Effector memory CD8-positive, alpha-beta T cell (primary cell): ENCODE measurements at regions not wholly inside any gene's neighbourhood (a gene's known extent, or its start where the extent isn't known, plus 50 kb on each side); places are given as distances from the start of the nearest gene placed in this dataset.

ENCODE experiments used
- ATAC-seq: fragments of 150-1000 bp; cut with Tn5 transposase; replicated peaks from 2 replicates; pipeline ENCODE4 v1.10.0; 2021; ENCODE audit warnings: mild to moderate bottlenecking, moderate library complexity
- DNase-seq, 3 experiments: peaks; one replicate each; pipeline ENCODE4 v3.0.0; 2021
- H3K27ac Mint-ChIP-seq, 2 donors: one replicate each; pipeline ENCODE4 v1.8.0; 2022; ENCODE audit warnings: mild to moderate bottlenecking in 2 of 2, mixed read lengths in 2 of 2, moderate library complexity in 2 of 2
- H3K27me3 Mint-ChIP-seq, 2 donors: one replicate each; pipeline ENCODE4 v1.8.0; 2022; ENCODE audit warnings: mixed read lengths in 2 of 2
- H3K36me3 Mint-ChIP-seq: one replicate; pipeline ENCODE4 v1.8.0; 2022; ENCODE audit warnings: mild to moderate bottlenecking, moderate library complexity, mixed read lengths; ENCODE audit not compliant: insufficient read depth
- H3K4me1 Mint-ChIP-seq, 2 donors: one replicate each; pipeline ENCODE4 v1.8.0; 2022; ENCODE audit warnings: low read depth in 2 of 2, mixed read lengths in 2 of 2
- H3K4me3 Mint-ChIP-seq, 2 donors: one replicate each; pipeline ENCODE4 v1.8.0; 2022; ENCODE audit warnings: mild to moderate bottlenecking in 2 of 2, mixed read lengths in 2 of 2, moderate library complexity in 2 of 2
- H3K9me3 Mint-ChIP-seq, 2 donors: one replicate each; pipeline ENCODE4 v1.8.0; 2022; ENCODE audit warnings: mixed read lengths in 2 of 2

DNA sequence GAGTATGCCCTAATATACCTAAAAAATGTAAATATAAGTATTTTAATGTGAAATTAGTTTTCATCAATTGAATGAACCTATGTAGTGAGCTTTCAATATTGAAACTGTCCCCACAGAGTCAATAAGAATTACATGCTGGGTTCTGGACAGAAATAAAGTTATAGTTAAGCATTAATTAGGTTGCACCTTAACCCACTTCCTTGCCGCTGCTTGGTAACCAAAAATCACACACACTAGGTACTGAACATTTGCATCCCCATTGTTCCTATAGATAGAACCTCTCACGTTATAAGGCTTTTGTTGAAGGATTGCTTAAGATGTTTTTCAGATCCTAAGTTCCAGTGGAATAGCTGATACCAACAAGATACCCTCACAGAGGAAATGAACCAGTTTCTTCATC, 237.1 kb upstream of the OPRM1 start:
- DNase-seq (no peak), ATAC-seq (no peak)
- Mint-ChIP-seq H3K9me3 (peaks cover 0 to 4% of the 10 kb centered on the region in 2 donors), H3K4me1 (no peaks in the 10 kb centered on the region), H3K4me3 (no peak overlapping the region), H3K27me3 (no peaks in the 10 kb centered on the region), H3K36me3 (no peaks in the 10 kb centered on the region), H3K27ac (no peak overlapping the region)

DNA sequence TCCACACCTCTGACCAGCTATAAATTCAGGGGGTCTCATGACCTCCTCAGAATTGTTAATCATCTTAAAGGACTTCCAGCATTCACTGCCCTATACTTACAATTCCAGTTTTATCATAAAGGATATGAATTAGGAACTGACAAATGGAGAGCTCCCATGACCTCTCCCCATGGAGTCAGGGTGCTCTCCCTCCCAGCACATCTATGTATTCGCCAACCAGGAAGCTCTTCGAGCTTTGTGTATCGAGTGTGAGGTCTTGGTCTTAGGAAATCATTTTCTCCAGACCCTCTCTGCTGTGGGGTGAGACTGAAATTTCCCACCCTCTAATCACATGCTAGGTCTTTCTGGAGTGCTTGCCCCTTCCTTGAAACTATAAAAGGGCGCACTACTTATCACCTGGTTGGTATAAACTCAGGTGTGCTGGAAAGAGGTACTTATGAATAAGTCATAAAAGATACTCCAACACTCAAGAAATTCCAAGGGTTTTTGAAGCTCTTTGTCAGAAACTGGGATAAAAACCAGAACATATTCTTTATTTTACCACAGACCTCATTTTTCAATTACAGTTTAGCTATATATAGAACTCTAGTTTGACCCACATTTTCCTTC, 238.4 kb upstream of the OPRM1 start:
- DNase-seq: no peak
- Mint-ChIP-seq H3K4me1 (no peaks in the 10 kb centered on the region), H3K4me3 (no peak overlapping the region), H3K27me3 (no peaks in the 10 kb centered on the region), H3K9me3 (peaks cover 0 to 4% of the 10 kb centered on the region in 2 donors), H3K27ac (no peak overlapping the region), H3K36me3 (no peaks in the 10 kb centered on the region)
- no peak for ATAC-seq

DNA sequence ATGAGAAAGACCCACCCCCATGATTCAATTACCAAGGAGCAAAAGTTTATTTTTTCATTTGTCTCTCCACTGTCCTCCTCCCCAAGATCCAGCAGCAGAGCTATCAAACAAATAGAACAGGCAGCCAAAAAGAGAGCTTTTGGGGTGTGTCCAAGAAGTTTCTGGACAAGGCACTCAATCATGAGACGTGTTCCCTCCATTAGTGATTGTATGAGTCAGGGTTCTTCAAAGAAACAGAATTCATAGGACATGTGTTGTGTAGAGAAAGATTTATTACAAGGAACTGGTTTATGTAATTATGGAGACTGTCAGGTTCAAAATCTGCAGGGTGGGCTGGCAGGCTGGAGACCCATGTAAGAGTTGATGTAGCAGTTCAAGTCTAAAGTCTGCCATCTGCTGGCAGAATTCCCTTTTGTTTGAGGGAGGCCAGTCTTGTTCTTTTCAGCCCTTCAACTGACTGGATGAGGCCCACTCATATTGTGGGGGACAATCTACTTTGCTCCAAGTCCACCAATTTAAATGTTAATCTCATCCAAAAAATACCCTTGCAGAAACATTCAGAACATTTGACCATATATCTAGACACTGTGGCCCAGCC, 248.1 kb upstream of the OPRM1 start:
- Mint-ChIP-seq H3K36me3 (no peaks in the 10 kb centered on the region), H3K4me1 (no peaks in the 10 kb centered on the region), H3K4me3 (no peak overlapping the region), H3K9me3 (peaks cover 6 to 7% of the 10 kb centered on the region in 2 donors), H3K27me3 (no peaks in the 10 kb centered on the region), H3K27ac (no peak overlapping the region)
- DNase-seq: no peak
- no peak for ATAC-seq

DNA sequence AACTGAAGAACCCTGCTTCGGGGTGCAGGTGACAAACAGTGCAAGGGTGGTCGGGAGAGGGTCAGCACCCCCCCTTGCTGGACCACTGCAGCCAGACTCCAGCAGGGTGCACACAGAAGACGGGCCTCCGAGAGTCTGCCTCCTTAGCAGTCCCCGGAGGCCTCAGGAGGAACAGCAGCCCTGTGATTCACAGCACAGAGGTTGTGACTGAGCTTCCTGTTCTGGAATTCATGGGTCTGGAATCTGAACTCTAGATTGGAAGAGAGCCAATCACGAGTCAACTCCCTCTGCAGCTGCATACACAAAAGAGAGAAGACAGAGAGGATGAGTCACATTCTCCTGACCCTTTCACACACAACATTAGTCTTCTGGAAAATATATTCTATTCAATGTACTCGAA, 249.0 kb upstream of the OPRM1 start:
- H3K36me3 Mint-ChIP-seq: no peaks in the 10 kb centered on the region
- no peak overlapping the region for H3K4me3 Mint-ChIP-seq
- DNase-seq (no peak), ATAC-seq (no peak)
- no peak overlapping the region for H3K27ac Mint-ChIP-seq
- peaks cover 10 to 14% of the 10 kb centered on the region in 2 donors for H3K9me3 Mint-ChIP-seq
- H3K27me3 Mint-ChIP-seq: no peaks in the 10 kb centered on the region
- H3K4me1 Mint-ChIP-seq: no peaks in the 10 kb centered on the region

DNA sequence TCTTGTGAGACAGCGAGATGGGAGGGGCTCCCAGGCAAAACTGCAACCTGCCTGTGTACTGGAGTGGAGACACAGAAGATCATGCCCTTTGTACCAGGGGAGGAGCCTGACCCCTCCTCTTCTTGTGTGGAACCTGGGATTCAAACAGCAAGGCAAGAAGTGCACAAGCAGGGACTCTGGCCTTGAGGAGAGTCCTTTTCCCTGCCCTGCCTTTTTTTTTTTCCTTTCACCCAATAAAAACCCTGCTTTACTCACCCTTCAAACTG, 251.8 kb upstream of the OPRM1 start:
- H3K36me3 Mint-ChIP-seq: no peaks in the 10 kb centered on the region
- no peaks in the 10 kb centered on the region for H3K4me1 Mint-ChIP-seq
- H3K27ac Mint-ChIP-seq: no peak overlapping the region
- no peak overlapping the region for H3K4me3 Mint-ChIP-seq
- peaks cover 10 to 14% of the 10 kb centered on the region in 2 donors for H3K9me3 Mint-ChIP-seq
- ATAC-seq: no peak
- DNase-seq: no peak
- H3K27me3 Mint-ChIP-seq: no peaks in the 10 kb centered on the region

DNA sequence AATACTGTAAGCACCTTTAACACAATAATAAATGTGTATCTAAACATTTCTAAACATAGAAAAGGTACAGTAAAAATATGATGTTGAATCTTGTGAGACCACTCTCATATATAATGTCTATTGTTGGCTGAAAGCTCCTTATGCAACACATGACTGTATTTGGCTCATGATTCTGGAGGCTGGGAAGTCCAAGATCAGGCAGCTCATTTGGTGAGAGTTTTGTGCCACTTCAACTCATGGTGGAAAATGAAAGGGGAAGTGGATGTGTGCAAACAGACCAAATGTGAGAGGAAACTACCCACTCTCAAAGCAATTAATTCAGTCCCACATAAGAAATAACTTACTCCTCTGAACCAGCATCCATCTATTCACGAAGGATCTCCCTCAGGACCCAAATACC, 257.7 kb upstream of the OPRM1 start:
- Mint-ChIP-seq H3K36me3 (no peaks in the 10 kb centered on the region), H3K4me1 (no peaks in the 10 kb centered on the region), H3K27me3 (no peaks in the 10 kb centered on the region), H3K27ac (no peak overlapping the region), H3K9me3 (peaks cover 19 to 31% of the 10 kb centered on the region in 2 donors), H3K4me3 (no peak overlapping the region)
- DNase-seq (no peak), ATAC-seq (no peak)

DNA sequence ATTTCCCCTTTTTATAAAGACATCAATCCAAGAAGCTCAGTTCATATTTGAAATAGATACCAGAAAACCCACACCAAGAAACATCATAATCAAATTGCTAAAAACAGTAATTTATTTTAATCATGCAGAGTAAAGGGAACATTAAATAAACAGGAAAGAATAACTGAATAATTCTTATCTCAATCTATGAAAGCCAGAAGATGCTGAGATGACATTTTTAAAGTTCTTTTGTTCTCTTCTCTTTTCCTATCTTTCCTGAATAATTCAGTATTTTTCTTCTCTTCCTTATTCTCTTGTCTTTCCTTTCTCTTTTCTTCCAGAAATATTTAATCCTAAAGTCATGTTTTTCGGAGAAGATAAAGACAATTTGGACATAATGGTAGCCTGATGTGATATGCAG, 259.0 kb upstream of the OPRM1 start:
- Mint-ChIP-seq H3K9me3 (peaks cover 13 to 20% of the 10 kb centered on the region in 2 donors), H3K36me3 (no peaks in the 10 kb centered on the region), H3K27ac (no peak overlapping the region), H3K4me3 (no peak overlapping the region), H3K27me3 (no peaks in the 10 kb centered on the region), H3K4me1 (no peaks in the 10 kb centered on the region)
- DNase-seq (no peak), ATAC-seq (no peak)

DNA sequence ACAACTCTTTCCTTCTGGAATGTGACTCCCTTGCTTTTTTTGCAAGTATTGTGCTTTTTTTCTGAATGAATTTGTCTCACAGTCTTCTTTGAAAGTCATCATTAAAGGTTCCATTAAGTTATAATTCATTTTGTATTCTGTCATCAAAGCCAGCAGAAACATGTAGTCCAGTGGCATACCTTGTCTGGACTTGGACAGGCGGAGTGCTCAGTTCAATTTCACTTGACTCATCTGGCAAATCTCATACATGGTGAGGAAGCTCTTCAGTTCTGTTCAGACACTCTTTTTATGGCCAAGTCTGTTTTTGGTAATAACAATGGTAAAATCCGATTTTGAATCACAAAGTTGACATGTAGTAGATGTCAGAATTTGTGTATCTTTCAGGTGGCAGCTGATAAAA, 260.8 kb upstream of the OPRM1 start:
- DNase-seq: no peak

DNA sequence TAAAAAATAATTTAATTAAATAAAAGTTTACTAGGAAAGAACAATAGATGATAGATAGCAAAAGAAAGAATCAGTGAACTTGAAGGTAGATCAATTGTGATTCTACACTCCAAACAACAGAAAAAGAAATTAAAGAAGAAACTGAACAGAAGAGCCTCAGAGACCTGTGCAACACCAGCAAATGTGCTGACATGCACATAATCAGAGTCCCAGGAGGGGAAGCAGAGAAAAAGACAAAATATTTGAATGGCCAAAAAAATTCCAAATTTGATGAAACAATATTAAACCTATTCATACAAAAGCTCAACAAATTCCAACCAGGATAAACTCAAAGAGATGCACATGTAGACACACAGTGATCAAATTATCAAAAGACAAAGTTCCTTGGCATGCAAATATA, 267.5 kb upstream of the OPRM1 start:
- peaks cover 0 to 6% of the 10 kb centered on the region in 2 donors for H3K9me3 Mint-ChIP-seq
- H3K4me1 Mint-ChIP-seq: no peaks in the 10 kb centered on the region
- H3K27ac Mint-ChIP-seq: no peak overlapping the region
- no peaks in the 10 kb centered on the region for H3K27me3 Mint-ChIP-seq
- no peak overlapping the region for H3K4me3 Mint-ChIP-seq
- ATAC-seq: no peak
- no peaks in the 10 kb centered on the region for H3K36me3 Mint-ChIP-seq
- DNase-seq: no peak

More for the DNA sequence above, 260.8 kb upstream of the OPRM1 start:
- peaks cover 17 to 20% of the 10 kb centered on the region in 2 donors for H3K9me3 Mint-ChIP-seq
- no peaks in the 10 kb centered on the region for H3K27me3 Mint-ChIP-seq
- no peak overlapping the region for H3K4me3 Mint-ChIP-seq
- H3K4me1 Mint-ChIP-seq: no peaks in the 10 kb centered on the region
- H3K27ac Mint-ChIP-seq: no peak overlapping the region
- H3K36me3 Mint-ChIP-seq: no peaks in the 10 kb centered on the region
- no peak for ATAC-seq

DNA sequence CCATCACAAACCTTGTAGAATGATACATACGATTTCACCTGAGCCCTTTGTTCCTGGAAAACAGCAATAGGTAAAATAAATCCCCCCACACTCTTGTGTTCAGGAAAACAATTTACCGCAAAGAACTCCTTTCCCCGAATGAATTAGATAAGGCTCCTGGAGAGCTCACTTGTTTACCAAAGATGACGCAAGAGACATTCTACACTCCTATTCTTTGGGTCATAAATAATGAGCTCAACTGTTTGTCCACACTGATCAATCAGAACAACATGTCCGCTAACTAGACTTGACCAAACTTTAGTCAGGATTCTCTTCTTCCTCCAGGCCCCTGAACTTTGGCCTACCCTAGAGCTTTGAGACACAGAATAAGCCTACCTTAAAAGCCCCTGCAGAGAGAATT, 271.9 kb upstream of the OPRM1 start:
- Mint-ChIP-seq H3K27me3 (no peaks in the 10 kb centered on the region), H3K36me3 (no peaks in the 10 kb centered on the region)
- DNase-seq: no peak

DNA sequence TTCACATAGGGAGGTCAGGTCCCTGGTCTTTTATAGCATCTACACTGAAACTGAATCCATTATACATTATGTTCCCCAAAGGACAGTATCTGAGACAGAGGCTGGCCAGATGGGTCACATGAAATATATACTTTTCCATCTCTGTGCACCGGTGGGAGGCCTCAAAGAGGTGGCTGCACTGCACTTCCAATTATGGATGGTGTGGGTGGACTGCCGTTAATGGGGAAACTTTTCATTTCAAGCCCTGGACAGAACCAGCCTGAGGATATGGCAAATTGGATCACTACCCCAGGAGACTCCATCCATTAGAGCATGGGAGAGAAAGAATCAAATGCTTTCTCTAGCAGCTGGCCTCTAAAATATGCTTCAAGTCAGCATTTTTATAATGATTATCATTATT, 280.5 kb upstream of the OPRM1 start:
- H3K27me3 Mint-ChIP-seq: no peaks in the 10 kb centered on the region
- no peaks in the 10 kb centered on the region for H3K4me1 Mint-ChIP-seq

More for the DNA sequence above, 271.9 kb upstream of the OPRM1 start:
- no peaks in the 10 kb centered on the region for H3K4me1 Mint-ChIP-seq
- H3K27ac Mint-ChIP-seq: no peak overlapping the region
- H3K9me3 Mint-ChIP-seq: peaks cover 0 to 3% of the 10 kb centered on the region in 2 donors
- no peak overlapping the region for H3K4me3 Mint-ChIP-seq
- no peak for ATAC-seq

DNA sequence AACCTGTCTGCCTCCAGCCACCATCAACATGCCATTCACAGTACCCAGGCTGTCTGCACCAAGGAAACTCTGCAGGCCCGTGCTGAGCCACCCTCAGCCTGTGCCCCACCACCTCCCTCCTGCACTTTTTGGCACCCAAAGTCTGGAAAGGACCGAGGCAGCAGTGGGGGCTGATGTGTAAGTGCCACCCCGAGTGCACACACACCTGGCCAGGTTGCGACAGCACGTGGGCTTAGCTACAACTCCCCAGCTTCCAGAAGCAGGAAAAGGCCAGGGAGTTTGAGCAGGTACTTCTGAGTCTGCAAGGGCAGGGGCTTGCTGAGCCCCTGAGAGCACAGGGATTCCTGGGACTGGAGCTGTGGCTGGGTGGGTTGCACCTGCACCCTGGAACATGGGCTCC, 303.3 kb upstream of the OPRM1 start:
- H3K9me3 Mint-ChIP-seq: peaks cover 0 to 6% of the 10 kb centered on the region in 2 donors
- H3K27me3 Mint-ChIP-seq: no peaks in the 10 kb centered on the region
- ATAC-seq (no peak), DNase-seq (no peak)
- no peak overlapping the region for H3K27ac Mint-ChIP-seq
- H3K4me3 Mint-ChIP-seq: no peak overlapping the region
- H3K36me3 Mint-ChIP-seq: no peaks in the 10 kb centered on the region
- H3K4me1 Mint-ChIP-seq: no peaks in the 10 kb centered on the region

More for the DNA sequence above, 280.5 kb upstream of the OPRM1 start:
- Mint-ChIP-seq H3K4me3 (no peak overlapping the region), H3K9me3 (peaks cover 0 to 4% of the 10 kb centered on the region in 2 donors), H3K27ac (no peak overlapping the region), H3K36me3 (no peaks in the 10 kb centered on the region)
- ATAC-seq: no peak
- no peak for DNase-seq

DNA sequence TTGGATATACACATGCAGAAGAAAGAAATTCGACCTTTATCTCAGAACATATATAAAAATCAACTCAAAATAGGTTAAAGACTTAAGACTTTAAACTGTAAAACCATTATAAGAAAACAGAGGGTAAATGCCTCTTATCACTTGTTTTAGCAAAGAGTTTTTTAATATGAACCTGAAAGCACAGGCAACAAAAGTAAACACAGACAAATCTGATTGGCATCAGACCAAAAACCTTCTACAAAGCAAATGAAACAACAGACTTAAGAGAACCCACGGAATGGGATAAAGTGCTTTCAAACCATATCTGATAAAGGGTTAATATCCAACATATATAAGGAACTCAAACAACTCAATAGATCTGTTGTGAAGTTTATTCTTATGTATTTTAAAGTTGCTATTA, 309.9 kb upstream of the OPRM1 start:
- DNase-seq (no peak), ATAC-seq (no peak)
- Mint-ChIP-seq H3K9me3 (no peaks in the 10 kb centered on the region), H3K4me1 (no peaks in the 10 kb centered on the region), H3K36me3 (no peaks in the 10 kb centered on the region), H3K27me3 (no peaks in the 10 kb centered on the region), H3K27ac (no peak overlapping the region), H3K4me3 (no peak overlapping the region)

DNA sequence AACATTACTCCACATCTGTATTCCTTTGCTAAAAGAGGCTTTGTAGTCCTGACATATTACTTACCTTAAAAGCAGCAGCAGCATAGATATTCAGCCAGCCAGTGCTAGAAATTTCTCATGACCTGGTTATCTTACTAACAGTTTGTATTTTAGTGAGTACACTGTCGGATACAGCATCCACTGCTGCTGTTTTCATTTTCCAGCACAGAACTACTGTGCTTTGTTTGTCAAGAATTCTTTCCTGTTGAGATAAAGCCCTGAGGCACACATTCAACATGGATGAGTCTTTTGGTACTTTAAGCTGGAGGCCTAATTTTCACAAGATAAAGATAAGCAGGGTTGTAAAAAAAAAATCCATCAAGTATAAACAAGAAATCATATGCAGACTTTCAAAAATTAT, 311.2 kb upstream of the OPRM1 start:
- Mint-ChIP-seq H3K9me3 (no peaks in the 10 kb centered on the region), H3K36me3 (no peaks in the 10 kb centered on the region), H3K4me1 (no peaks in the 10 kb centered on the region), H3K4me3 (no peak overlapping the region), H3K27ac (no peak overlapping the region), H3K27me3 (no peaks in the 10 kb centered on the region)
- DNase-seq: no peak
- ATAC-seq: no peak

DNA sequence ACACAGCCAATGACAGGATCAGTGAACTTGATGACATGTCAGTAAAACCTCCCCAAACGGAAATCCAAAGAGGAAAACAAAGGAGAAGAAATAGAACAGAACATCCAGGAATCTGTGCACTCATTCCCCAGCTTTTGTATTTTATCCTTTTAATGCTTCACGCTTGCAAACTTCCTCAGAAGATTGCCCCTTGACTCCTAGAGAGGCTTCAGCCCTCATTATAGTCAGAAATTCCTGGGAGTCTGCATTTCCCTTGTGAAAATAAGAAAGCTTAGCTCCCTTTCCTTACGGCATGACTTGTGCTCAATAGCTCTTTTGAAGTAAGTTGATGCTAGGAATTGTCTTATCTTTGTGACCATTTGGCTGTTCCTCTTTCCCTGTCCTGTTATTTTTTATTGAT, 313.6 kb upstream of the OPRM1 start:
- no peaks in the 10 kb centered on the region for H3K36me3 Mint-ChIP-seq
- no peaks in the 10 kb centered on the region for H3K4me1 Mint-ChIP-seq
- ATAC-seq (no peak), DNase-seq (no peak)
- H3K9me3 Mint-ChIP-seq: peaks cover 0 to 3% of the 10 kb centered on the region in 2 donors
- H3K27me3 Mint-ChIP-seq: no peaks in the 10 kb centered on the region
- H3K27ac Mint-ChIP-seq: no peak overlapping the region
- H3K4me3 Mint-ChIP-seq: no peak overlapping the region
